ENCODE measurements at regions not wholly inside any gene's neighbourhood (a gene's known extent, or its start where the extent isn't known, plus 50 kb on each side); places are given as distances from the start of the nearest gene placed in this dataset.

DNA sequence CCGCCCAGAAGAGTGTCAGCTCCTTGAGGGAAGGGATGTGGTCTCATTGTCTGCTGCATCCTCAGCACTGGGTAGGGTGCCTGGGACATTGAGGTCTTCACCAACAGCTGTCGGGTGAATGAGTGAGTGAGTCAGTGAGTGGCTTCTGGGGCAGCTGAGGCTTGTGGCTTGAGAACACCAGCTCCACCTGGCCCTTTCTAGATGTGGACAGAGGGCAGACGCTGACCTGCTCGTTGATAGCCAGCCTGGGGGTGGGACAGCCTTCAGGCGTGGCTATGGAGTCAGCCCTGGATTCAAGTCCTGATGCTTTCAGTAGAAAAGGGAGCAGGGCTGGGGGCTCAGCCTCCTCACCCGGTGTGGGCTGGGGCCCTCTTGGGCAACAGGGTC, 215.1 kb downstream of the C9orf50 start:
- no peaks in the 10 kb centered on the region for H3K27me3 ChIP-seq
- TF ChIP-seq POLR2A (IDR thresholded peaks at IDR 0.05) (no peak), POLR2AphosphoS5 (IDR thresholded peaks at IDR 0.05) (no peak), EP300 (IDR thresholded peaks at IDR 0.05) (no peak), CTCF (IDR thresholded peaks at IDR 0.05) (no peak)
- no peak overlapping the region for H3K4me3 ChIP-seq
- no peak overlapping the region for H3K27ac ChIP-seq
- no peaks in the 10 kb centered on the region for H3K36me3 ChIP-seq
- intact Hi-C loops (cut with DNase I; ENCODE audit: low total_unique reads), result no loop called here
- peaks cover 19 to 58% (median 56%) of the 10 kb centered on the region in 4 donors for H3K4me1 ChIP-seq
- H3K9me3 ChIP-seq, result no peaks in the 10 kb centered on the region
- DNase-seq, result peak in 1 of 2 donors; percentile 9
- 75 to 93% (median 81%) methylated on average over 5 to 6 of the region's 6 CpGs for WGBS, 5 donors

GRCh38 chr9:129405089-129405826, 215.6 kb downstream of the C9orf50 start:
- Histone ChIP-seq H3K9me3 (no peaks in the 10 kb centered on the region), H3K4me3 (no peak overlapping the region), H3K27ac (no peak overlapping the region), H3K4me1 (peaks cover 19 to 58% (median 56%) of the 10 kb centered on the region in 4 donors), H3K27me3 (no peaks in the 10 kb centered on the region), H3K36me3 (no peaks in the 10 kb centered on the region)
- intact Hi-C loops (cut with DNase I; ENCODE audit: low total_unique reads), result no loop called here
- 69 to 78% (median 70%) methylated on average over 12 to 13 of the region's 13 CpGs for WGBS, 5 donors
- TF ChIP-seq EP300 (IDR thresholded peaks at IDR 0.05), result no peak
- TF ChIP-seq POLR2AphosphoS5 (IDR thresholded peaks at IDR 0.05), result no peak
- TF ChIP-seq CTCF (IDR thresholded peaks at IDR 0.05), result no peak
- TF ChIP-seq POLR2A (IDR thresholded peaks at IDR 0.05), result no peak
- peak in 1 of 2 donors; percentile 78 for DNase-seq

GRCh38 chr9:129404621-129405020, 216.3 kb downstream of the C9orf50 start:
- H3K9me3 ChIP-seq, result no peaks in the 10 kb centered on the region
- no peak overlapping the region for H3K27ac ChIP-seq
- DNase-seq, result no peak
- WGBS, 5 donors, result 72 to 93% (median 87%) methylated on average over 6 to 8 of the region's 8 CpGs
- intact Hi-C loops (cut with DNase I; ENCODE audit: low total_unique reads), result no loop called here
- no peak overlapping the region for H3K4me3 ChIP-seq
- no peaks in the 10 kb centered on the region for H3K36me3 ChIP-seq
- no peaks in the 10 kb centered on the region for H3K27me3 ChIP-seq
- peaks cover 19 to 58% (median 57%) of the 10 kb centered on the region in 4 donors for H3K4me1 ChIP-seq
- no peak for TF ChIP-seq POLR2A (IDR thresholded peaks at IDR 0.05)
- TF ChIP-seq EP300 (IDR thresholded peaks at IDR 0.05), result no peak
- TF ChIP-seq POLR2AphosphoS5 (IDR thresholded peaks at IDR 0.05), result no peak
- TF ChIP-seq CTCF (IDR thresholded peaks at IDR 0.05), result no peak

GRCh38 chr9:129403779-129404620, 216.9 kb downstream of the C9orf50 start:
- 81 to 88% (median 87%) methylated on average over 10 of the region's 10 CpGs for WGBS, 5 donors
- Histone ChIP-seq H3K27ac (no peak overlapping the region), H3K9me3 (no peaks in the 10 kb centered on the region), H3K27me3 (no peaks in the 10 kb centered on the region), H3K4me3 (no peak overlapping the region), H3K4me1 (peaks cover 16 to 55% (median 52%) of the 10 kb centered on the region in 4 donors), H3K36me3 (no peaks in the 10 kb centered on the region)
- no peak for TF ChIP-seq POLR2A (IDR thresholded peaks at IDR 0.05)
- DNase-seq, result no peak
- intact Hi-C loops (cut with DNase I; ENCODE audit: low total_unique reads), result no loop called here
